ENCODE measurements at regions not wholly inside any gene's neighbourhood (a gene's known extent, or its start where the extent isn't known, plus 50 kb on each side); places are given as distances from the start of the nearest gene placed in this dataset.
"Not testable (repeated sequence)": the region's sequence is repeated elsewhere in the genome, so short reads cannot be mapped to it uniquely, and the experiment has no call there.

- not testable (repeated sequence) for DNase-seq
Observed at GRCh38 chr17:31675392-31675791, 183.7 kb downstream of the COPRS start.

DNA sequence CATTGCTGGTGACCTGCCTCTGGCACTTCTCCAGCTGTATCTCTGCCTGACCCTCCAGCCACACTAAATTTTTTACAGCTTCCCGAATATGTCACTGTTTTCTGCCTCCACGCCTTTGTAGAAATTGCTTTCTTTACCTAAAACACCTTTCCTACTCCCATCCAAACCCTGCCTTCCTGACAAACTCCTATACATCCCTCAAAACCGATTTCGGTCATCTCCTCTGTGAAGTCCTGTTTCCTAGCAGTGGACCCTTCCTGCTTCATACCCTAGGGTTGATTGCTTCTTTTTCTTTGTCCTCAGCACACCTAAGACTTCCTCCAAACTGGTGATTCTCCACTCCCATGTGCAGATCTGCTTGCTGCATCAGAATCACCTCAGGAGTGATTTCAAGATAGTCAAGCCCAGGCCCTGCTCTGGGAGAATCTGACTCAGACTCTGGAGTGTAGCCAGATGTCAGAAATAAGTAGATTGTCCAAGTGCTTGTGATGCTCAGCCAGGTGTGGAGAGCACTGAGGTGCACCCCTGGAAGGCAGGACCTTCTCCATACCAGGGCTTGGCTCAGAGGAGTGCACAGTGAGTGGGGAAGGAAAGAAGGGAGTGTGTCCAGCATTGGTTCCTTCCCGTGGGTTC, 184.2 kb downstream of the COPRS start:
- no peak for DNase-seq

DNA sequence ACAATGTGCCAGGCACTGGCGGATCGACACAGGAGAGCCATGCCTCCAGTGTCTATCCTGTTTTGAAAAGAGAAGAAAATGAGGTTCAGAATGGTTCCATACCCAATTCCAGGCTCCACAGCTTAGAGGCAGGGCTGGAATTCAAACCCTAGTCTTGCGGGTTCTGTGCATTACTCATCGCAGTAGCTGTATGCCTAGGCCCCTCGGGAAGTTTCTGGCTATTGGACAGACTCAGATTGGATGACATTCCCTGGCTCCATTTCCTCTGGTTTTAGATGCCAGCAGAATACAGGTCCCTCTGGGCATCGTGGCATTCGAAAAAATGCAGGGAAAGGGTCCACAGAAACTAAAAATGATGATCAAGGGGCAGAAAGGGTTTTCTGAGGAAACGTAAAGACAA, 184.7 kb downstream of the COPRS start:
- no peak for DNase-seq

GRCh38 chr17:31673076-31673475, 186.0 kb downstream of the COPRS start:
- no peak for DNase-seq

DNA sequence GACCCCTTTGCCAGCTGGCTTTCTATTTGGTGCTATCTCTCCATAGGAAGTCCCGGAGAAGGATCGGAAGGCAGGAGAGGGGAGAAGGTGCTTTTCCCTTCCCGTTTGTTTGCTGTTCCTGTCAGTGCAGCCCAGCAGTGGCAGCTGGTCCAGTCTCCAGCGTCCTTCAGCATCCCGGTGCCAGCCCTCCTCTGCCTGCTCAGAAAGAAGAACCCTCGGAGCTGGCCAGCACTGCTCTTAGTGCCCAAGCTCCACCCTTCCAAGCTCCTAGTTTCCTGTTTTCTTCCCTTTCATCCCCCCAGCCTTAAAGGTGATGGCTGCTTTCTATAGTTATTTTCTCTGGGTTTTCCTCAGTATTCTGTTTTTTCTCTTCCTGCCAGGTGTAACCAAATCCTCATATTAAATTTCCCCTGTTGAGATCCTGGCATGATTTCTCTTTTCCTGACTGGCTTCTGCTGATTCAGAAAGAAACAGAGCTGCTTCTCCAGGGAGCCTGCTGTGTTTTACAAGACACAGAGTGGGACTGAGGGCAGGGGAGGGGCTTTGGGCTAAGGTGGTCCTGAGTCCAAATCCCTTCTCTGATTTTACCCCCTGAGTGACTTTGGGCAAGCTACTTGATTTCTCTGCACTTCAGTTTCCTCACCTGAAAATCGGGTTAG, 186.8 kb downstream of the COPRS start:
- DNase-seq = no peak

- DNase-seq = no peak
Observed at GRCh38 chr17:31663576-31663975, 195.5 kb downstream of the COPRS start.

GRCh38 chr17:31660684-31661083, 198.4 kb downstream of the COPRS start:
- DNase-seq = no peak

DNA sequence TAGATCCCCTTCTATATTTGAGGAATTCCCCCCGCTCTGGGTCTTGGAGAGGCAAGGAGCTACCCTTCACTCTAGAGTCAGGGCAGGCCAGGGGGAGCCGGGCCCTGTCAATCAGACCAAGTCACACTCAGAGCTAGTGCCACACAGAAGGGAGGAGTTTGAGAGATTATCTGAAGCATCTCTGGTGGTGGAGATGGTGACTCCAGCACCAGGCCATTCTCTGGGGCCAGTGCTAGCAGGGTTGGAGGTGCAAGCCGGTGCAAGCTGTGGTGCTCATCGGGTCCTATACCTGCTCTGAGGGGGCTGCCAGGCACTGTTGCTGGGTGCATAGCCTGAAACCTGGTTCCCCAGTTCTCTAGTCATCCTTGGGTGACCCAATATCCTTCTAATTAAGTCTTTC, 201.2 kb downstream of the COPRS start:
- no peak for DNase-seq

DNA sequence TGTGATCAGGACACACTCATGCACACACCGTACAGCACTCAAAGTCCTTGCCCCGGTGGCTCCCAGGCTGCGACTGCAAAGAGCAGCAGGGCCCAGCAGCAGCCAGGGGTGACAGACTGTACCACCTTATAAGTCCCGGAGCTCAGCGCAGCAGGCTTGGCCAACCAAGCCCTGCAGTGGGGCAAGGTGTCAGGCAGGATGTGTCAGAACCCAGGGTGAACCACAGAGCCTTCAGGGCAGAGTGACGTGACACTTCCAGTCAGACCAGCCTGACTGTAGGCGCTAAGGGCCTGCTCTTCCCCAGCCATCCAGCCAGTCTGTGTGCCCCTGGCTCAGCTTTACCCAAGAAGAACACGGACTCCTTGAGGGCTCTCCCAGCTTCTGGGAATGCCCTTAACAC, 204.1 kb downstream of the COPRS start:
- DNase-seq = no peak

GRCh38 chr17:31653691-31654090, 205.4 kb downstream of the COPRS start:
- DNase-seq = no peak

- DNase-seq = no peak
Observed at GRCh38 chr17:31650756-31651520, 208.1 kb downstream of the COPRS start.

DNA sequence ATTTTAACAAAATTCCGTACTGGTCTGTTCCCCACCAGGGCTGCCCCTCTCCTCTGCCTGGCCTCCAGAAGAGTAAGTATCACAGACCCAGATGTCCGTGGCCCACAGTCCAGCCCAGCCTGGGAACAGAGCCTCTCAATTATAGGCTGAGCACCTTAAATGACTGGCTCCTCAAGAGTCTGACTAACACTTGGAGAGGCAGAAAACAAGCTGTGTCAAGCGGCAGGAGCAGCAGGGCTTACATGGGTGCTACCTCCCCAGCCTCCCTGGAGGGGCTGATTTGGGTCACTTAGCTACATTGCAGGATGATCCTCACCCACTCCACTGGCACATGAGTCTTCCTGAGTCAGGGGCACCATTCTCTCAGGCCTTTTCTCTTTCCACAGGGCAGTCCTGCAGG, 209.7 kb downstream of the COPRS start:
- DNase-seq = no peak

DNA sequence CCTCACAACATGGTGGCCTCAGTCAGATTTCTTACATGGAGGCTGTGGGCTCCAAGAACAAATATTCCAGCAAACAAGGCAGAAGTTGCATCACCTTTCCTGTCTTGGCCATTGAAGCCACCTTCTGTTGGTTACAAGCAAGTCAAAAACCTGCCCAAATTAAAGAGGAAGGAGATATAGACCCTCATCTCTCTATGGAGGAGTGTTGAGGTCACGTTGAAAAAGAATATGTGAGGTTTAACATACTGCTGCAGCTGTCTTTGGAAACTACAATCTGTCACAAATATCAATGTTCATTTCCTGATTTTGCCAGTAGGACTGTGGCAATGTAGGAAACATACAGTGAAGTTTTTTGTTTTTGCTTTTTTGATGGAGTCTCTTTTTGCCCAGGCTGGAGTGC, 211.4 kb downstream of the COPRS start:
- DNase-seq = no peak

GRCh38 chr17:31646642-31647041, 212.4 kb downstream of the COPRS start:
- no peak for DNase-seq

DNA sequence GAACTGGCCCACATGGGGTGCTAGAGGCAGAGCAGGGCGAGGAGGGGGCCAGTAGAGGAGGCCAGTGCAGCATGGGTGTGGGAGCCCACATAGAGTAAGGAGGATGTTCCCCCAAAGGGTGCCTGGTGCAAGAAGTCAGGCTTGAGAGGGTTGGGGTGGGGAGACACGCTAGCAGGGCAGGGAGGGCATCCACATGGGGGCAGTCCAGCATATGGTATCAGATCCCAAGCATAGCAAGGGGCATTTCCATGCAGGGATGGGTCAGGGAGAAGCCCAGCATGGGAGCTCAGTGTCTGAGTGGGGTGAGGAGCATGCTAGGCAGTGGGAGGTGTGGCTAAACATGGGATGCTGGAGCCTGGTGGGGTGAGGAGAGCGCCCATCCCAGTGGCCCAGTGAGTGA, 213.7 kb downstream of the COPRS start:
- DNase-seq = no peak

- no peak for DNase-seq
Observed at GRCh38 chr17:31631766-31632165, 227.3 kb downstream of the COPRS start.

DNA sequence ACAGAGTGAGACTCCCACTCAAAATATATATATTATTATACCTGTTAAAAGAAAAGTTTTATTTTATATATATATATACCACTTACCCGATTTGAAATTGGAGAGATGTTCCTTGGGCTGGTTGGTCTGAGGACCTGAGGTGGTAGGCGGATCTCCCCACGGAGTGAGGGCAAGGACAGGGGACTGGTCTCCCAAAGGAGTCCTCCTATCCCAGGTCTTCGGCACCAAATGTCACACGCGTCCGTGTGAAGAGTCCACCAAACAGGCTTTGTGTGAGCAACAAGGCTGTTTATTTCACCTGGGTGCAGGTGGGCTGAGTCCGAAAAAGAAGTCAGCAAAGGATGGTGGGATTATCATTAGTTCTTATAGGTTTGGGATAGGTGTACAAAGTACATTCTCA, 228.2 kb downstream of the COPRS start:
- not testable (repeated sequence) for DNase-seq

DNA sequence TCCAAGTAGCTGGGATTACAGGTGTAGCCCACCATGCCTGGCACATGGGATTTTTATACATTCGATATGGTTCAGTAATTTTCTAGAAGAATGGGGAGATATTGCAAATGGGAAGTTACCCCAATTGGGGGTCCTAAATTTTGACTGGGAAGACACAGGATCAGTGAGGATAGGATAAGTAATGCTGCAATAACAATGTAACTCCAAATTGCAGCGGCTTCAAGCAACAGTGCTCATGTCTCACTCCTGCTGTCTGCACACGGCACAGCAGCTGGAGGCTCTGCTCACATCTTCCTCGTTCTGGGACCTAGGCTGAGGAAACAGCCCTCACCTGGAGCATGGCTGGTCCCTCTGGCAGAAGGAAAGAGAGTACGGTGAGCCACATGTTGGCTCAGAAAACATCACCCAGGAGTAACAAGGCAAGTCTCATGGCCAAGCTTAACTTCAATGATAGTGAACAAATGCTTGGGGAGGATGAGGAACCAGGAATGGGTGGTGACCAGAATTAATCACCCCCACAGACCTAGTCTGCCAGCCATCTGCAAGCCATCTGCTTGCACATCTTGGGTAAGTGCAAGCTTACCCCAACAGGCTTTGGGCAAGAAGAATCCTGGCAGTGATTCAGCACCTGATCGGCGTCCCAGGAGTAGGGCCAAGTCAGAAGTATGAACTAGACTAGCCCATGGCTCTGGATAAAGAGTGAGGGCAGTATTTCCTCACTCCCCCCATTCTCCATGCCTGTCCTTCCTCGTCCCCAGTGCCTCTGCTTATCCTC, 229.2 kb downstream of the COPRS start:
- DNase-seq = no peak

GRCh38 chr17:31627960-31628359, 231.1 kb downstream of the COPRS start:
- DNase-seq = no peak

GRCh38 chr17:31623990-31624389, 232.5 kb downstream of the RAB11FIP4 start:
- DNase-seq = no peak

DNA sequence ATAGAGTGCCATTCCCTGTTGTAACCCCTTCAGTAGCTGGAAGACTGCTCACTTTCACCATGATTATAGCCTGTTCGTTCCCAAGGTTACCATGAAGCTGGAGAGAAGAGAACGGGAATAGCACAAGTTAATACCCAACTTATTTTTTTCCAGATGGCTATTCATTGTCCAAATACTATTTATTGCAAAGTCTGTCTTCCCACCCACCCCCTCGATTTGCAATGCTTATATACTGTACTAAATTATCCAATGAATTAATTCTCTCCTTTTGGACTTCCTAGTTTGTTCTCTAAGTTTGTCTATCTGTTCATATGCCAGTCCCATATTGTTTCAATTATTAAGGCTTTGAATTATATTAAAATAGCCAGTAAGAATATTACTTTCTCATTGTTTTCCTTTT, 231.0 kb downstream of the RAB11FIP4 start:
- DNase-seq = no peak

DNA sequence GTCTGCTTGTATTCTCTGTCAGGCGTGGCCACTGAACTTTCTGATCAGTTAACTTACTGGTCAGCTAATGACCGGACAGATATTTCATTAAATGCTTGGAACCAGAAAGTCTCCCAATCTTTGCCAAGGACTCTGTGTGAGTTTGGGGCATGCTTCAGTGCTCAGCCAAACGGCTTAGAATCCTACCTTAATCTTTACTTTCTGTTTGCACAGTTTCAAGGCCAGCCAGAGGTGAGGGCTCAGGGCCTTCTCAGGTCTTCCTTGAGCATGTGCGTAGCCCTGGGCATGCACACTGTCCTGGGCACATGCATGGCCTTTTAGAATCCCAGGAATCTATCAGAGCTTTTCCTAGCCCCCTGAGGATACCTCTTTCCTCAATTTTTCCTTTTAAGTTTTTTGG, 230.1 kb downstream of the RAB11FIP4 start:
- no peak for DNase-seq

- DNase-seq = not testable (repeated sequence)
Observed at GRCh38 chr17:31611053-31611452, 219.6 kb downstream of the RAB11FIP4 start.

Measured in stimulated activated CD4-positive, alpha-beta T cell treated with anti-CD3 and anti-CD28 coated beads, Interleukin-4, amount 100 ng/mL, for 1 hour (primary cell).